SK-N-SH (cell line): ENCODE measurements at regions not wholly inside any gene's neighbourhood (a gene's known extent, or its start where the extent isn't known, plus 50 kb on each side); places are given as distances from the start of the nearest gene placed in this dataset.

ENCODE experiments used
- CTCF ChIP-seq: fragments of 200-600 bp; sonication (generic); IDR thresholded peaks from 2 replicates; pipeline ENCODE4 v1.6.1; 2017; ENCODE audit warnings: antibody characterized with exemption, mild to moderate bottlenecking, moderate library complexity
- POLR2AphosphoS5 ChIP-seq: IDR thresholded peaks from 2 replicates; pipeline ENCODE4 v1.6.1; 2012; ENCODE audit warnings: low read depth, low read length
- RAD21 ChIP-seq: IDR thresholded peaks from 2 replicates; pipeline ENCODE4 v1.6.1; 2012; ENCODE audit warnings: mild to moderate bottlenecking, low read length
- RXRA ChIP-seq: IDR thresholded peaks from 2 replicates; pipeline ENCODE4 v1.4.0; 2012; ENCODE audit warnings: low read depth, mild to moderate bottlenecking, borderline replicate concordance
- SIN3A ChIP-seq: IDR thresholded peaks from 2 replicates; pipeline ENCODE4 v1.6.1; 2012; ENCODE audit warnings: low read depth, mild to moderate bottlenecking, low read length, moderate library complexity, borderline replicate concordance
- SMC3 ChIP-seq: IDR thresholded peaks from 2 replicates; pipeline ENCODE4 v1.6.1; 2012; ENCODE audit warnings: low read depth, low read length, improper control_type of control experiment
- TAF1 ChIP-seq: IDR thresholded peaks from 2 replicates; pipeline ENCODE4 v1.6.1; 2012; ENCODE audit warnings: low read depth, mild to moderate bottlenecking, low read length, moderate library complexity, borderline replicate concordance

GRCh38 chr1:101323535-101323934, 86.7 kb downstream of the S1PR1 start:
- TF ChIP-seq SIN3A = no peak
- TF ChIP-seq POLR2AphosphoS5 = no peak
- TF ChIP-seq CTCF = no peak
- no peak for TF ChIP-seq RAD21
- TF ChIP-seq TAF1 = no peak
- no peak for TF ChIP-seq RXRA
- TF ChIP-seq SMC3 = no peak
